Activated CD8-positive, alpha-beta T cell treated with anti-CD3 and anti-CD28 coated beads for 36 hours (primary cell): ENCODE measurements at regions not wholly inside any gene's neighbourhood (a gene's known extent, or its start where the extent isn't known, plus 50 kb on each side); places are given as distances from the start of the nearest gene placed in this dataset.
"Not testable (repeated sequence)": the region's sequence is repeated elsewhere in the genome, so short reads cannot be mapped to it uniquely, and the experiment has no call there.

Experiments
- ATAC-seq: fragments of 200-7000 bp; cut with Tn5 transposase; one replicate; pipeline ENCODE4 v1.10.0; 2021; ENCODE audit warnings: mild to moderate bottlenecking, moderate library complexity
- CTCF ChIA-PET: fragments of 350-600 bp; sonication (Branson Sonifier 250); formaldehyde crosslinking; loops from one replicate; lab custom pipeline; 2021; ENCODE audit warnings: antibody characterized with exemption; lab: Charles Lee
- POLR2A ChIA-PET: fragments of 350-600 bp; sonication (Branson Sonifier 250); formaldehyde crosslinking; loops from one replicate; lab custom pipeline; 2021; ENCODE audit warnings: antibody characterized with exemption; lab: Charles Lee
- DNase-seq: peaks from one replicate; pipeline ENCODE4 v3.0.0-alpha.2; 2020
- H3K27ac Mint-ChIP-seq: one replicate; pipeline ENCODE4 v1.8.0; 2021; ENCODE audit warnings: mild to moderate bottlenecking, mixed read lengths
- H3K27me3 Mint-ChIP-seq: one replicate; pipeline ENCODE4 v1.8.0; 2021; ENCODE audit warnings: mixed read lengths
- H3K36me3 Mint-ChIP-seq: one replicate; pipeline ENCODE4 v1.8.0; 2021; ENCODE audit warnings: low read depth, mixed read lengths
- H3K4me1 Mint-ChIP-seq: one replicate; pipeline ENCODE4 v1.8.0; 2021; ENCODE audit warnings: low read depth, mixed read lengths
- H3K4me3 Mint-ChIP-seq: one replicate; pipeline ENCODE4 v1.8.0; 2021; ENCODE audit warnings: mild to moderate bottlenecking, moderate library complexity, mixed read lengths
- H3K9me3 Mint-ChIP-seq: one replicate; pipeline ENCODE4 v1.8.0; 2021; ENCODE audit warnings: mixed read lengths
- CTCF ChIP-seq: fragments of 200-600 bp; IDR thresholded peaks from one replicate; pipeline ENCODE4 v1.8.0; 2022; ENCODE audit warnings: antibody characterized with exemption, mild to moderate bottlenecking
- intact Hi-C: fragments of 100-400 bp; cut with micrococcal nuclease; formaldehyde crosslinking; loops from one replicate; pipeline ENCODE4 v1.10.0; 2022

- CTCF ChIA-PET = no interaction called here
- intact Hi-C loops = no loop called here
- DNase-seq (no peak), ATAC-seq (no peak)
- TF ChIP-seq CTCF = no peak
- no peaks in the 10 kb centered on the region for H3K27me3 Mint-ChIP-seq
- no peak overlapping the region for H3K27ac Mint-ChIP-seq
- H3K4me3 Mint-ChIP-seq = no peak overlapping the region
- H3K36me3 Mint-ChIP-seq = no peaks in the 10 kb centered on the region
- H3K4me1 Mint-ChIP-seq = no peaks in the 10 kb centered on the region
- peaks cover 15% of the 10 kb centered on the region for H3K9me3 Mint-ChIP-seq
- POLR2A ChIA-PET = no interaction called here
Measured at GRCh38 chr1:189804352-189804751, 673.3 kb downstream of the BRINP3 start.

- TF ChIP-seq CTCF = no peak
- H3K4me3 Mint-ChIP-seq = no peak overlapping the region
- no peak for ATAC-seq
- no peaks in the 10 kb centered on the region for H3K4me1 Mint-ChIP-seq
- ChIA-PET POLR2A (no interaction called here), CTCF (no interaction called here)
- H3K9me3 Mint-ChIP-seq = peaks cover 13% of the 10 kb centered on the region
- H3K36me3 Mint-ChIP-seq = no peaks in the 10 kb centered on the region
- no peak overlapping the region for H3K27ac Mint-ChIP-seq
- intact Hi-C loops = no loop called here
- no peak for DNase-seq
- no peaks in the 10 kb centered on the region for H3K27me3 Mint-ChIP-seq
Measured at GRCh38 chr1:189805735-189806134, 671.9 kb downstream of the BRINP3 start.

DNA sequence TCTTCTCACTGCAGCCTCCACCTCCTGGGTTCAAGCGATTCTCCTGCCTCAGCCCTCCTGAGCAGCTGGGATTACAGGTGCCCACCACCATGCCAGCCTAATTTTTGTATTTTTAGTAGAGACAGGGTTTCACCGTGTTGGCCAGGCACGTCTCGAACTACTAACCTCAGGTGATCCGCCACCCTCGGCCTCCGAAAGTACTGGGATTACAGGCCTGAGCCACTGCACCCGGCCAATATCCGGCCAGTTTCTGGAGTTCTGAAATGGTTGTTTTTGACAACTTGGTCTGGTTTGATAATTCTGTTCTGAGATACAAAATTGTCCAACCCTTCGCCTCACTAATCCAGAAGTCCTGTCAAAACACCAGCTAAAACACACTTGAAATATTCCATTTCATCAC lies 667.0 kb downstream of the BRINP3 start:
- intact Hi-C loops, ATAC-seq, H3K4me1 Mint-ChIP-seq, H3K27me3 Mint-ChIP-seq, H3K9me3 Mint-ChIP-seq, H3K27ac Mint-ChIP-seq, POLR2A ChIA-PET, H3K36me3 Mint-ChIP-seq, CTCF ChIA-PET, DNase-seq, H3K4me3 Mint-ChIP-seq: not testable (repeated sequence)

DNA sequence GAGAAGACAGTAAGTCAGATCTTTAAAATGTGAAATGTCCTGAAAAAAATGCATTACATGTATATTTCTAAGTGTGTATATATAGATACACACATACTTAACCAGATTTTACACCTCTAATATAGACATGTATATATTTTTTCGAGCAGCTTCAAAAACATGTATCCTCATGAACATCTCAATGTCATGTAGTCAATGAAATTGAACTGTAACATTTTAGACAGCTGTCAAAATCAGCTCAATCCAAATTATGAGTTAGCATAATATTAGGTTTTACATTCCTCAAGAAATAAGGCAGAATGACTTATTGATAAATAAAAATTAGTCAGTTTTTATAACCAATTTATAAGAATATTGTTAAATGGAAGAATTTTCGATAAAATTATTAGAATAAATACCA lies 665.7 kb downstream of the BRINP3 start:
- intact Hi-C loops = no loop called here
- H3K27me3 Mint-ChIP-seq = no peaks in the 10 kb centered on the region
- ChIA-PET POLR2A (no interaction called here), CTCF (no interaction called here)
- no peak overlapping the region for H3K27ac Mint-ChIP-seq
- DNase-seq (no peak), ATAC-seq (no peak)
- no peaks in the 10 kb centered on the region for H3K36me3 Mint-ChIP-seq
- no peaks in the 10 kb centered on the region for H3K4me1 Mint-ChIP-seq
- H3K4me3 Mint-ChIP-seq = no peak overlapping the region
- TF ChIP-seq CTCF = no peak
- no peaks in the 10 kb centered on the region for H3K9me3 Mint-ChIP-seq

DNA sequence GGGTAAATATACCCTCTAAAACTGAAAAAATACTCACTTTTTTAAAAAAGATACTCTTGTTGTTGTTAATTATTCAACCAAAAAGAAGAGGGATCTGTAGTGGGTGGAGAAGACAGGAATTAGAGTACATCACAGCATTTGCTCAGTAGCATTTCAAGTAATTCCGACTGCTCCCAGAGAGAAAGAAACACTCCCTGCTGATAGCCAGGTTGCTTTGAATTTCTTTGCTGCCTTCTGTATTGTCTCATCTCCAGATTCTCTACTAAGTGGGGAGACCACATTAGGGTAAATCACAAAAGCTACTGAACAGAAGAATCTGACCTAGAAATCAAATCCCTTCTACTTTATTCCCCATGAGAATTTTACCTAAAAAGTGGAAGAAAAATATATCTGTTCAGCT lies 661.1 kb downstream of the BRINP3 start:
- POLR2A ChIA-PET = interaction anchor here (0.7 kb wide), 1 partner anchor 732 kb away, joined by 3 read pairs; no protein-coding TSS in a partner anchor
- Mint-ChIP-seq H3K27me3 (no peaks in the 10 kb centered on the region), H3K27ac (no peak overlapping the region), H3K4me3 (no peak overlapping the region), H3K4me1 (no peaks in the 10 kb centered on the region), H3K36me3 (no peaks in the 10 kb centered on the region), H3K9me3 (peaks cover 5% of the 10 kb centered on the region)
- ATAC-seq = no peak
- DNase-seq = no peak
- intact Hi-C loops = no loop called here
- no peak for TF ChIP-seq CTCF
- CTCF ChIA-PET = interaction anchor here (0.5 kb wide), 1 partner anchor 42 kb away, joined by 4 read pairs; no protein-coding TSS in a partner anchor

DNA sequence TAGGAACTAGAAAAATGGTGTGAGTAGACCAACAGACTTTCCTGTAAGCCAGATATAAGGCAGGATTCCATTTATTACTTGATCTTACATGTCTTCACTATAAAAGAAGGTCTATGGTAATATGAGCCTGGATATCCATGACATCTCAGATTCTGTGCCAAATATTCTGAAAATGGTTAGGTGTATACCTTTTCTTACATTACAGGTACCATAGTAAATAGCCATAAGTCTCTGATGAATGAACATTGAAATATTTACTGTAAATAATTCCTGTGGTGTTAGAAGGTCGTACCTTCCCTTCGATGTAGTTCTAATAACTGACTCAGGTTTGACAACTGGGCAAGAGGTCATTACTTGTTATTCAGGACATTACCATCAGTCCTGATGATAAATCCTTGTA lies 657.9 kb downstream of the BRINP3 start:
- ATAC-seq = no peak
- no peak for TF ChIP-seq CTCF
- Mint-ChIP-seq H3K27ac (no peak overlapping the region), H3K4me1 (no peaks in the 10 kb centered on the region), H3K27me3 (no peaks in the 10 kb centered on the region), H3K4me3 (no peak overlapping the region), H3K9me3 (peaks cover 7% of the 10 kb centered on the region), H3K36me3 (no peaks in the 10 kb centered on the region)
- no peak for DNase-seq
- intact Hi-C loops = no loop called here
- POLR2A ChIA-PET = no interaction called here
- CTCF ChIA-PET = no interaction called here
